Right renal pelvis (tissue), 4 donors: ENCODE measurements at regions not wholly inside any gene's neighbourhood (a gene's known extent, or its start where the extent isn't known, plus 50 kb on each side); places are given as distances from the start of the nearest gene placed in this dataset.

Source experiments
- DNase-seq, 4 donors: peaks; one replicate each; pipeline ENCODE4 v3.0.0-alpha.2; 2013; ENCODE audit warnings: low read depth in 4 of 4, low spot score in 3 of 4, missing footprints in 1 of 4

DNA sequence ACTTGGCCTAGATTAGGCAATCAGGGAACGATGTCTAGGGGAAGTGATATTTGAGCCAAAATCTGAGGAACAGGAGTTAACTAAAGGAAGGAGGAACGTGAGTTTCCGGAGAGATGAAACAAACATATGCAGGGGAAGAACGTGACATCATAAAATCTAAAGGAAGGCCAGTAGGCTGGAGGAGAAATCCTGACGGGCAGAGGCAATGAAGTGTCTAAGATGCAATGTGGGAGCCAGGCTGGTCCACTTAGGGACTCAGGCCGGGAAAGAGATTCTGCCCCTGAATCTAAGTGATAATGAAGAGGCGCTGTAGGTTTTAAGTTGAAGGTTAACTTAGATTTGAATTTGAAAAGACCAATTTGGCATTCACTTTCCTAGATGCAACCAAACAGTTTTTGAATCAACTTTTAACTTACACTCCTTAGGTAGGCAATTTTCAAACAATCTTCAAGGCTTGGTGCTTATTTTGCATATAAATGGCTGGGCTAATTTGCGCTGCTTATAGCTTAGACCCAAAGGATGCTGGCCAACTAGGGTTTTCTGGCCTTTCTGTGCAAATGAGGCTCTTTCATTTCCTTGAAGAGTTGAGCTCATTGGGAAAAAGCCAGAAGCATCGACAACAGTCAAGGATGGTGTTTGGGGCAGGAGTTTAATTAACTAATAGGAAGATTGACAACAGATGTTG is 221.7 kb downstream of the SOX11 start:
- no peak for DNase-seq

DNA sequence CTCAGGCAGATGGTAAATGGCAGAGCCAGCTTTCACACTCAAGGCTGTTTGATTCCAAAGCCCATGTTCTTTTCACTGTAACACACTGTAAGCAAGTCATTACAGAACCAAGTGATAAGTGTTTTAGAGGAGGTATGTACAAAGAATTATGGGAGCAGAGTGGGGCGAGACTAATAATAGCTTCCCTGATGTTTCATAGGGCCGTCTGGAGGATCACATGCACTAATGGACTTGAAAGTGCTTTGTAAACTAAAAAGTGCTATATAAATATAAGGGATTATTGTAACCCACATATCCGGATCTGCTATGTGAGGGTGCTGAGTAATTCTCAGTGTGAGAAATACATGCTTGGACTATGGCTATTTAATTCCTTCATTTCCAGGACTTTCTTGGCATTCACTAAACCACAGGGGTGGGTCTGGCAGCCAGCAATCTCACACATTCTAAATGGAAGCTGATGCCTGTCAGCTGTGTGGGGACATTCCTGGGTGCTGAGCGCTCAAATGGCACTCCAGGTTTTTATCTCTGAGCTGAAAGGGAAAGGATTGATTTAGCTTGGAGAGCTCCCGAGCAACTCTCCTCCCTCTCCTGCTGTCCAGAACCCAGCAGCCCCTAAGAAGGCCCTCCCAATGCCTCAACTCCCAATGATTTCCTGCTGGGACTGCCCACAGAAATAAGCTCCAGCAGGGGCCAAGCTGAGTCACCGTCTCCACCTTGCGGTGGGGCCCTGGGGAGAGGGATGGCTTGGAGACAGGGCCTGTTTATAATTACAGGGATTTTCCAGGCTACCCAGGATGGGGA is 222.8 kb downstream of the SOX11 start:
- no peak for DNase-seq

- DNase-seq: no peak
Measured at GRCh38 chr2:5915881-5916310, 223.7 kb downstream of the SOX11 start.

DNA sequence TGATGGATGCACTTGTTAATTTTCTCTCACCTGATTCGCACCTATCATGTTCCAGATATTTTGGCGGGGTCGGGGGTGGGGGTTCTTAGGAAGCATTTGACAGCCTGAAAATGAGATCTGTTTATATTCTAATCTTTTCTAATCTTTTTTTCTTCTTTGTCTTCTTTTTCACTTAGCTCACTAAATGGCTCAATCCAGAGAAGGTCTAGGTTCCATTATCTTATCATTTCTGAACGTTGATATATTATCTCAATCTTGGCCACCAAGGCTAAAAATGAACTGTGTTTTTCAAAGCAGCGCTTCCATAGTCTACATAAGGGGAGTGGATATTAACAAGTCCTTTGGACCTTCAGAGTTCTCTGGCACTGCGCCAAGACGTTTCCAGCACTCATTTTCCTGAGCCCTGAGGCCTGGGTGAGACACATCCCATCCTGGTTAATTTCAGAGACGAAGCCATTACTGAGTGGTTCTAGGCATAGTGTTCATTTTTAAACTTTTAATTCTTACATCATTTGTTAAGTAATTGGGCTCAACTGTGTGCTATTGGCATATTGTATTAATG is 229.0 kb downstream of the SOX11 start:
- no peak for DNase-seq

DNA sequence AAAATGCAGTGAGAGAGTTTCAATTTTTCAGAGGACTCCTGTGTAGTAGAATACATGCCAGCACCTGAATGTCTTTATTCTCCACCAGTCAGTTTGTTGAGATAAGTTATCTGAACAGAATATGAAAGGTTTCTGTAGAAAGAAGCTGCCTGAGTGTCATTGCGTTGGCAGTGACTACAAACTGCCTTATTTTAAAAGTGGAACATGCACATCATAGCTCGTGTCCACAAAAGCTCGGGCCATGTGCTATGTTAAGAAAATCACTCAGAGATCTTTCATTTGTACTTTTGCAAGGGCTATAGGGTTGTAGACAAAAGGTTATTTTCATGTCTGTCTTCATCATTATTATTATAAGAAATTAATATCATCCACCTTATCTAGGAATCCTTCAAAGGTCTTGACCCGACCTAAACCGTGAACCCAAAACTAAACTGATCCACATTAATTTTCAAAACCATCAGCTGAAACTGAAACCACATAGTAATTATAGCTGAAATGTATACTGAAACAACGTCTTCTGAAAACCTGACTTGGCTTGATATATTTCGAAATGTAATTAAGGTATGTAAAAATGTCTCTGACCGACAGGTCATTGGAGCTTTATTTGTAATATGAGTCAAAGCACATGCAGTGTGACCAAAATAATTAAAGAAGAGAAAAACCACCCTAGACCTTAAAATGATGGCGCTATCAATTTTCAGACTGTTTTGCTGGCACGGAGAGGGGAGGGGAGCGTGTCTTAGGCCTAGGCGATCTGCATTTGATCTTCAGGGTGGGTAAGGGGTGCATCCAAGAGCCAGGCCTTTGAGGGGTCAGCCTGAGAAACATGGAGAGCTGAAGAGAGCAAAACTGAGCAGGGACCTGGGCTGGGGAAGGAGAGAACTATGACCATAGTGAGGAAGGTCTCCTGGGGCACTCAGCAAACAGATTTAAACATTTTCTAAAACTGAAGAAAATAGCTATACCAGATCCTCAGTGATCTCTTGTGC is 232.1 kb downstream of the SOX11 start:
- no peak for DNase-seq

- DNase-seq: no peak
Measured at GRCh38 chr2:5925604-5926003, 233.4 kb downstream of the SOX11 start.

DNA sequence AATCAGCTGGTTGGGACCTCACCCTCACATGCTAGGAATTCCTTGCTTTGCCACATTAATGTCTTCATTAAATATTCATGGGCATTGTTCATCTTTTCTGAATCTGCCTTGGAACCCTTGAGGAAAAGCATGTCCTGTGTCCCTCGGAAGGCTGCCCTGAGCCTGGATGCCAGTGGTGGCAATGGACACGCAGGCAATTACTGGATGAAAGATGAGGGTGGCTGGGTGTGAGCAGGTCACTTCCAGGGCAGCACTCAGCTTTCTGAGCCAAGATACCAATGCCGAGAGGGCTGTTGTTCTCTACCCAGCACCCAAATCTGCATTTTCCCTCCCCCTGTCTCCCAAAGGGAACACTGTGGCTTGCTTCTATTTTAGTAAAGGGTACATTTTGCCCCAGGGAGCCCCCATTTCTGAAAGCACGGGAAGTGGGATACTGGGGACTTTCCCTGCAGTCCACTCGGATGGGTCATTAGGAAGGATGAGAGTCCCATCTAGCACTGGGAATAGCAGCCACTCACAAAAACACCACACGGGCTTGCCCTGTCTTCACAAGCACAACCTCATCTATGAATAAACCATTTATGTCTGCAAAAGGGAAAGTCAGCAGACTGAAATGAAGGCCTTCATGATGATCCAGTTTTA is 234.8 kb downstream of the SOX11 start:
- no peak for DNase-seq

GRCh38 chr2:5932556-5933469 is 240.6 kb downstream of the SOX11 start:
- no peak for DNase-seq

DNA sequence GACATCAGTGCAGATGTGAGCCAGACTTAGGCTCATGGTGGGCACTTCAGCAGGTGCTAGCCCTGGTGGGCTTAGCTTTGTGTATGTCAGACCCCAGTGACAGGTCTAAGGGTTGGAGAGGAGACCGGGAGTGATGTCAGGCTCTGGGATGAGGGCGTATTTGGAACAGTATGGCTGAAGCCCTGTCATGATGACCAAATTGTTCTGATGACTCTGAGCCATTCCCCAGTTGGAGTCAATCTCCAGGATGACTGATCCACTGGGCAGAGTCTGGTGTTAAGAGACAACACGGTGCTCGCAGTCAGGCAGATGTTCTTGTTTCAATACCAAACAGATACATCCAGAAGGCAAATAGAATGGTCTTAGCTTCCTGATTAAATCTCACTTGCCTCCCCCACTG is 241.5 kb downstream of the SOX11 start:
- DNase-seq: no peak

- DNase-seq: no peak
Measured at GRCh38 chr2:5937321-5937720, 245.1 kb downstream of the SOX11 start.

DNA sequence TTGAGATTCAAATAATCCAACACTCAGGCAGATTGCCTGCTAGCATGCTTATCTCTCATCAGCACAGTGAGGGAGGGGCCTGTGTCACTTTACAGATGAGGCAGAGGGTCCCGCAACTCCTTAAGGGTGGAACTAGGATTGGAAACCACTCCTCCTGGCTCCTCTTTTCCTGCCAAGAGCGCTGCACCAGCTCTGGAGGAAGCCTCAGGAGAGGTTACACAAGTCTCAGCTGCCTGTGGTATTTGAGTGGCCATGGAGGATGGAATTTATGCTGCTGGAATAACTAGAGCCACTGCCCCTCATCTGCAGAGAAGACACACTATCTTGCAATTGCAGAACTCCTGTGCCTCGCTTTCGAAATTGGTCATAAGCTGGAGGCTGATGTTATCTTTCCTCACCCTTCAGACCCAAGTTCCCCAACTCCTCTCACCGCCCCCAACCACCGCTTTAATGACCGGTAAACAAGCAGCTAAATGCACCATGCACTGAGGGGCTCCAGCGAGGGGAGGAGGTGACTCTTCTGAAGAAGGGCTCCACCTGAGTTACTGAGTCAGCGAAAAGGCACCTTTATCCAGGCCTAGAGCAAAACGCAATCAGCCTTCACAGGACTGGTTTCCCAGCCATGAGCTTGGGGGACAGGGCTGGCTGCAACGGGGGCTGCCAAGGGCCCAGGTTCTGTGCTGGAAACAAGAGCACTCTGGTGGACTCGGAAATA is 245.8 kb downstream of the SOX11 start:
- DNase-seq: no peak

- DNase-seq: no peak
Measured at GRCh38 chr2:5938566-5938896, 246.3 kb downstream of the SOX11 start.

GRCh38 chr2:5939553-5939952 is 247.4 kb downstream of the SOX11 start:
- no peak for DNase-seq

GRCh38 chr2:5940596-5941535 is 248.7 kb downstream of the SOX11 start:
- no peak for DNase-seq

GRCh38 chr2:5942204-5942603 is 250.0 kb downstream of the SOX11 start:
- no peak for DNase-seq

DNA sequence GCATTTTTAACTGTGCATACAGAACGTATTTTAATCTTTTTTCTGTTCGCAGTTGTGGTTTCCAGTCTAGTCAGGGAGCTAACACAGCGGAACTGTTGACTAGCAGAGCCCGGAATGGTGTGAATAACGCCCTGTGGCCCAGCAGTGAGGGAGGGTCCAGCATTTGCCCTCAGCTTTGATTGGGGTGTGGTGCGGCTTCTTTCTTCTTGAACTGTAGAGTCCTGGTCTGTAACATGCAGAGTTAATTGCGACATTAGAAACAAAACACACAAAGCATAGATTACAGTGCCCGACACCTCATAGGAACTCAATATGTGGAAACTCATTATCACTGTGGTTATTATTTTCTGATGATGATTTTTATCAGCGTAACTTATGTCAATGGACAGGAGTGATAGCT is 253.6 kb downstream of the SOX11 start:
- DNase-seq: no peak
